IMR-90 (cell line): ENCODE measurements at regions not wholly inside any gene's neighbourhood (a gene's known extent, or its start where the extent isn't known, plus 50 kb on each side); places are given as distances from the start of the nearest gene placed in this dataset.

ENCODE experiments used
- CEBPB ChIP-seq: IDR thresholded peaks from 2 replicates; pipeline ENCODE4 v1.6.1; 2012; ENCODE audit warnings: low read depth, low read length, improper control_type of control experiment
- CHD1 ChIP-seq: IDR thresholded peaks from 2 replicates; pipeline ENCODE4 v1.6.1; 2012; ENCODE audit warnings: low read depth, low read length, improper control_type of control experiment
- FOS ChIP-seq: fragments of 150-350 bp; IDR thresholded peaks from 2 replicates; pipeline ENCODE4 v1.6.1; 2016; ENCODE audit warnings: low read depth, low read length
- MAZ ChIP-seq: IDR thresholded peaks from 2 replicates; pipeline ENCODE4 v1.6.1; 2012; ENCODE audit warnings: low read depth, mild to moderate bottlenecking, low read length, improper control_type of control experiment, moderate library complexity, borderline replicate concordance
- MXI1 ChIP-seq: IDR thresholded peaks from 2 replicates; pipeline ENCODE4 v1.6.1; 2012; ENCODE audit warnings: low read depth, mild to moderate bottlenecking, low read length, moderate library complexity, borderline replicate concordance
- NFE2L2 ChIP-seq: fragments of 150-350 bp; IDR thresholded peaks from 2 replicates; pipeline ENCODE4 v1.6.1; 2016; ENCODE audit warnings: low read depth, mild to moderate bottlenecking, low read length
- POLR2A ChIP-seq: IDR thresholded peaks from 2 replicates; pipeline ENCODE4 v1.6.1; 2012; ENCODE audit warnings: mild to moderate bottlenecking, low read depth, low read length
- RAD21 ChIP-seq: IDR thresholded peaks from 2 replicates; pipeline ENCODE4 v1.6.1; 2012; ENCODE audit warnings: low read length, improper control_type of control experiment
- RCOR1 ChIP-seq: IDR thresholded peaks from 2 replicates; pipeline ENCODE4 v1.6.1; 2012; ENCODE audit warnings: mild to moderate bottlenecking, low read length, improper control_type of control experiment; ENCODE audit not compliant: insufficient replicate concordance
- RFX5 ChIP-seq: IDR thresholded peaks from 2 replicates; pipeline ENCODE4 v1.8.0; 2012; ENCODE audit warnings: low read depth, mild to moderate bottlenecking, low read length, moderate library complexity
- SMC3 ChIP-seq: fragments of 150-350 bp; IDR thresholded peaks from 2 replicates; pipeline ENCODE4 v1.6.1; 2016; ENCODE audit warnings: low read depth, mild to moderate bottlenecking, antibody characterized with exemption, low read length, moderate library complexity
- TF ChIP-seq, protein P1 (sequence below): conservative IDR thresholded peaks from 2 replicates; pipeline ENCODE4 v1.5.1; 2012; ENCODE audit warnings: mild to moderate bottlenecking, low read depth, low read length, improper control_type of control experiment
- TF ChIP-seq, protein P2 (sequence below): fragments of 150-350 bp; IDR thresholded peaks from 2 replicates; pipeline ENCODE4 v1.6.1; 2016; ENCODE audit warnings: low read depth, mild to moderate bottlenecking, low read length, moderate library complexity, borderline replicate concordance

DNA sequence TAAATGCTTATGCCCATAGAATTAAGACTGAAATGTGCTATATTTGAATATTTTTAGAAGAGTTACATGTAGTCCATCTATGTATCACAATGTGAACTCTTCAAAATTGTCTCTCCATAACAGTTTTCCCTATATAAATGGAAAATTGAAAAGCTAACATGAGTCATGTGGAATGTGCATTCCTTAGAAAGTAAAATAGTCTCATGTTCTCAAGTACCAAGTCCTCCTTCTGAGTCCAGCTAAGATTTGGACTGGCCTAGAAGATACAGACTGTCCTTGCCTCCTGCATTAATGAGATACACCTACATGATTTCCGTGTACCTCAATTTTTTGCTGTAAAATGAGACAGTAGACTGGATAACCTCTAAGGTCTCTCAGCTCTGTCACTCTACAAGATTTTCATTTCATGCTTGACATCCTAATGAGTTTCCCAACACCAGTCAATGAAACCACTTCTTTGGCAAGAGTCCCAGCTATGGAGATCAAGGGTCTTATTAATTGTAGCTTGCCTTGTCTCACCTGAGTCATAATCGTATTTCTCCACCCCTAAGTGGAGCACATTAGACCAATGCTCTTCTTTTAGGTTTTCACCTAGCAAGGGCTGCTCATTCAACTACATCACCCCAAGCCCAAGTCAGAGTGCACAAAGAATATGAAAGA, 350.6 kb upstream of the IL12A start:
- TF ChIP-seq, protein P1, sequence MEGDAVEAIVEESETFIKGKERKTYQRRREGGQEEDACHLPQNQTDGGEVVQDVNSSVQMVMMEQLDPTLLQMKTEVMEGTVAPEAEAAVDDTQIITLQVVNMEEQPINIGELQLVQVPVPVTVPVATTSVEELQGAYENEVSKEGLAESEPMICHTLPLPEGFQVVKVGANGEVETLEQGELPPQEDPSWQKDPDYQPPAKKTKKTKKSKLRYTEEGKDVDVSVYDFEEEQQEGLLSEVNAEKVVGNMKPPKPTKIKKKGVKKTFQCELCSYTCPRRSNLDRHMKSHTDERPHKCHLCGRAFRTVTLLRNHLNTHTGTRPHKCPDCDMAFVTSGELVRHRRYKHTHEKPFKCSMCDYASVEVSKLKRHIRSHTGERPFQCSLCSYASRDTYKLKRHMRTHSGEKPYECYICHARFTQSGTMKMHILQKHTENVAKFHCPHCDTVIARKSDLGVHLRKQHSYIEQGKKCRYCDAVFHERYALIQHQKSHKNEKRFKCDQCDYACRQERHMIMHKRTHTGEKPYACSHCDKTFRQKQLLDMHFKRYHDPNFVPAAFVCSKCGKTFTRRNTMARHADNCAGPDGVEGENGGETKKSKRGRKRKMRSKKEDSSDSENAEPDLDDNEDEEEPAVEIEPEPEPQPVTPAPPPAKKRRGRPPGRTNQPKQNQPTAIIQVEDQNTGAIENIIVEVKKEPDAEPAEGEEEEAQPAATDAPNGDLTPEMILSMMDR = no peak
- no peak for TF ChIP-seq POLR2A
- no peak for TF ChIP-seq RAD21
- no peak for TF ChIP-seq CHD1
- TF ChIP-seq RCOR1 = no peak
- no peak for TF ChIP-seq MAZ
- TF ChIP-seq FOS = no peak
- no peak for TF ChIP-seq SMC3
- TF ChIP-seq CEBPB = no peak
- no peak for TF ChIP-seq MXI1
- TF ChIP-seq RFX5 = no peak
- TF ChIP-seq NFE2L2 = no peak
- TF ChIP-seq, protein P2, sequence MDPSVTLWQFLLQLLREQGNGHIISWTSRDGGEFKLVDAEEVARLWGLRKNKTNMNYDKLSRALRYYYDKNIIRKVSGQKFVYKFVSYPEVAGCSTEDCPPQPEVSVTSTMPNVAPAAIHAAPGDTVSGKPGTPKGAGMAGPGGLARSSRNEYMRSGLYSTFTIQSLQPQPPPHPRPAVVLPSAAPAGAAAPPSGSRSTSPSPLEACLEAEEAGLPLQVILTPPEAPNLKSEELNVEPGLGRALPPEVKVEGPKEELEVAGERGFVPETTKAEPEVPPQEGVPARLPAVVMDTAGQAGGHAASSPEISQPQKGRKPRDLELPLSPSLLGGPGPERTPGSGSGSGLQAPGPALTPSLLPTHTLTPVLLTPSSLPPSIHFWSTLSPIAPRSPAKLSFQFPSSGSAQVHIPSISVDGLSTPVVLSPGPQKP = no peak
